HCT116 (cell line): ENCODE measurements at regions not wholly inside any gene's neighbourhood (a gene's known extent, or its start where the extent isn't known, plus 50 kb on each side); places are given as distances from the start of the nearest gene placed in this dataset.

Experiments used
- ATAC-seq: fragments of 200-7000 bp; cut with Tn5 transposase; 2 replicates; pipeline ENCODE4 v1.9.1; 2020; ENCODE audit warnings: mild to moderate bottlenecking, moderate library complexity
- BruUV-seq: library from RNA; stranded (reverse); fragments of 400-500 nt; replicated peaks from 2 replicates; lab custom pipeline; 2021; lab: Mats Ljungman, UMichigan
- CTCF ChIA-PET: fragments of 300-600 bp; sonication (Branson Sonifier 250); formaldehyde crosslinking; loops from one replicate; lab custom pipeline; 2021; ENCODE audit warnings: antibody characterized with exemption; lab: Charles Lee
- POLR2A ChIA-PET: fragments of 300-600, 350-600 bp; sonication (Branson Sonifier 250); formaldehyde crosslinking; loops from one replicate; lab custom pipeline; 2021; ENCODE audit warnings: antibody characterized with exemption; lab: Charles Lee
- RAD21 ChIA-PET, 2 experiments: fragments of 300-600 bp; sonication (Branson Sonifier 250); formaldehyde crosslinking; loops; one replicate each; lab custom pipeline; 2023; ENCODE audit warnings: low total read pairs in 2 of 2; ENCODE audit not compliant: uncharacterized antibody in 2 of 2, unreplicated experiment in 2 of 2, low non-redundant PET in 1 of 2; lab: Charles Lee
- DNase-seq: peaks from one replicate; pipeline ENCODE4 v3.0.0-alpha.2; 2010; ENCODE audit warnings: low read depth, low spot score
- H2AFZ ChIP-seq: fragments of 200-600 bp; shearing (Covaris generic), sonication (generic); 2 replicates; pipeline ENCODE4 v1.6.1; 2017; ENCODE audit warnings: low read depth, mixed run types, mixed read lengths, antibody characterized with exemption, low read length; ENCODE audit not compliant: poor library complexity, severe bottlenecking
- H3K27ac ChIP-seq: 2 replicates; pipeline ENCODE4 v1.5.1; 2012; ENCODE audit warnings: low read depth, low read length
- H3K27me3 ChIP-seq: fragments of 200-600 bp; sonication (generic); 2 replicates; pipeline ENCODE4 v1.6.1; 2016; ENCODE audit warnings: mixed run types, low read length, mixed read lengths; ENCODE audit not compliant: insufficient read depth
- H3K36me3 ChIP-seq, 2 experiments: fragments of 200-500 bp in 1 of 2; fragments of 200-600 bp in 1 of 2; sonication (Bioruptor generic) in 1 of 2; sonication (generic) in 1 of 2; 2 replicates each; pipeline versions ENCODE4 v1.5.1 to v1.6.1; 2014 to 2016; ENCODE audit warnings: low read length in 2 of 2, inconsistent platforms in 1 of 2, mixed read lengths in 1 of 2, mixed run types in 1 of 2; ENCODE audit not compliant: insufficient read depth in 2 of 2, control insufficient read depth in 1 of 2
- H3K4me1 ChIP-seq, 2 experiments: fragments of 200-600 bp in 1 of 2; sonication (generic) in 1 of 2; 2 replicates each; pipeline versions ENCODE4 v1.5.1 to v1.6.1; 2012 to 2017; ENCODE audit warnings: low read length in 2 of 2, inconsistent platforms in 1 of 2, mild to moderate bottlenecking in 1 of 2, mixed read lengths in 1 of 2, mixed run types in 1 of 2, moderate library complexity in 1 of 2; ENCODE audit not compliant: insufficient read depth in 2 of 2, control insufficient read depth in 1 of 2
- H3K4me2 ChIP-seq: fragments of 200-600 bp; sonication (generic); 2 replicates; pipeline ENCODE4 v1.6.1; 2017; ENCODE audit warnings: mixed run types, low read length, mixed read lengths
- H3K4me3 ChIP-seq, 2 experiments: fragments of 200-600 bp in 1 of 2; sonication (generic) in 1 of 2; replicated peaks in 1 of 2; 2 replicates each; pipeline ENCODE4 v1.5.1; 2011 to 2016; ENCODE audit warnings: low read length in 2 of 2, control low read depth in 1 of 2, low read depth in 1 of 2, mild to moderate bottlenecking in 1 of 2, mixed read lengths in 1 of 2, mixed run types in 1 of 2
- H3K79me2 ChIP-seq: fragments of 200-600 bp; sonication (generic); 2 replicates; pipeline ENCODE4 v1.6.1; 2017; ENCODE audit warnings: mild to moderate bottlenecking, mixed run types, low read length, moderate library complexity, mixed read lengths; ENCODE audit not compliant: insufficient read depth
- H3K9ac ChIP-seq: fragments of 200-600 bp; sonication (generic); 2 replicates; pipeline ENCODE4 v1.6.1; 2016; ENCODE audit warnings: low read length, mixed read lengths
- H3K9me2 ChIP-seq: fragments of 200-600 bp; sonication (generic), shearing (Covaris generic); 2 replicates; pipeline ENCODE4 v1.6.1; 2017; ENCODE audit warnings: mixed run types, mild to moderate bottlenecking, moderate library complexity; ENCODE audit not compliant: insufficient read depth
- H3K9me3 ChIP-seq, 2 experiments: fragments of 200-500 bp in 1 of 2; fragments of 200-600 bp in 1 of 2; sonication (Bioruptor generic) in 1 of 2; sonication (generic) in 1 of 2; 2 replicates each; pipeline ENCODE4 v1.6.1; 2014 to 2017; ENCODE audit warnings: low read length in 2 of 2, mixed read lengths in 2 of 2, inconsistent platforms in 1 of 2, low read depth in 1 of 2, mild to moderate bottlenecking in 1 of 2, mixed run types in 1 of 2, moderate library complexity in 1 of 2; ENCODE audit not compliant: control insufficient read depth in 1 of 2, insufficient read depth in 1 of 2
- H4K20me1 ChIP-seq: fragments of 200-600 bp; sonication (generic), shearing (Covaris generic); 2 replicates; pipeline ENCODE4 v1.6.1; 2017; ENCODE audit warnings: mixed run types, mild to moderate bottlenecking, moderate library complexity; ENCODE audit not compliant: insufficient read depth
- CEBPB ChIP-seq: IDR thresholded peaks from 2 replicates; pipeline ENCODE4 v1.6.1; 2012; ENCODE audit warnings: low read depth
- EGR1 ChIP-seq: IDR thresholded peaks from 2 replicates; pipeline ENCODE4 v1.6.1; 2012; ENCODE audit warnings: low read depth
- JUND ChIP-seq: IDR thresholded peaks from 2 replicates; pipeline ENCODE4 v1.6.1; 2012
- MAX ChIP-seq: IDR thresholded peaks from 2 replicates; pipeline ENCODE4 v1.6.1; 2012
- POLR2A ChIP-seq: IDR thresholded peaks from 2 replicates; pipeline ENCODE4 v1.7.0; 2011; ENCODE audit warnings: borderline replicate concordance; ENCODE audit not compliant: insufficient read depth, insufficient read length; ENCODE audit errors: extremely low read depth
- POLR2AphosphoS5 ChIP-seq: IDR thresholded peaks from 2 replicates; pipeline ENCODE4 v1.6.1; 2011; ENCODE audit warnings: mild to moderate bottlenecking, low read depth, low read length, moderate library complexity
- SIN3A ChIP-seq: IDR thresholded peaks from 2 replicates; pipeline ENCODE4 v1.6.1; 2012; ENCODE audit warnings: low read depth
- SRF ChIP-seq: IDR thresholded peaks from 2 replicates; pipeline ENCODE4 v1.6.1; 2012; ENCODE audit warnings: low read depth
- ZFX ChIP-seq: fragments of 450-650 bp; IDR thresholded peaks from 2 replicates; pipeline ENCODE4 v1.6.1; 2017
- ZNF274 ChIP-seq: fragments of 200-500 bp; sonication (Bioruptor generic); IDR thresholded peaks from 2 replicates; pipeline ENCODE4 v1.6.1; 2014; ENCODE audit warnings: mild to moderate bottlenecking, low read depth, low read length, inconsistent platforms
- intact Hi-C: fragments of 100-400 bp; cut with micrococcal nuclease; formaldehyde crosslinking; loops from 2 replicates; pipeline ENCODE4 v1.10.0; 2022

- no peaks in the 10 kb centered on the region for H3K9me2 ChIP-seq
- H3K4me2 ChIP-seq: no peak overlapping the region
- no peak overlapping the region for H3K9ac ChIP-seq
- DNase-seq (no peak), ATAC-seq (no peak)
- CTCF ChIA-PET: no interaction called here
- TF ChIP-seq JUND (no peak), SIN3A (no peak), CEBPB (no peak)
- POLR2A ChIA-PET: no interaction called here
- H3K4me3 ChIP-seq: no peak overlapping the region
- H3K36me3 ChIP-seq: no peaks in the 10 kb centered on the region
- no peaks in the 10 kb centered on the region for H3K9me3 ChIP-seq
- no peaks in the 10 kb centered on the region for H3K27me3 ChIP-seq
- no peak overlapping the region for H3K27ac ChIP-seq
- RAD21 ChIA-PET: no interaction called here
- BruUV-seq: no TSS peak
- no peaks in the 10 kb centered on the region for H4K20me1 ChIP-seq
- intact Hi-C loops: no loop called here
- no peaks in the 10 kb centered on the region for H3K79me2 ChIP-seq
- no peaks in the 10 kb centered on the region for H3K4me1 ChIP-seq
- no peak overlapping the region for H2AFZ ChIP-seq
Measured at GRCh38 chr5:98069876-98070512, 703.5 kb upstream of the RGMB start.

- Histone ChIP-seq H3K9me3 (no peaks in the 10 kb centered on the region), H3K4me1 (no peaks in the 10 kb centered on the region), H3K4me2 (no peak overlapping the region), H3K36me3 (no peaks in the 10 kb centered on the region), H3K9ac (no peak overlapping the region), H3K27me3 (no peaks in the 10 kb centered on the region), H4K20me1 (no peaks in the 10 kb centered on the region), H3K79me2 (no peaks in the 10 kb centered on the region), H2AFZ (no peak overlapping the region), H3K27ac (no peak overlapping the region), H3K9me2 (no peaks in the 10 kb centered on the region), H3K4me3 (no peak overlapping the region)
- POLR2A ChIA-PET: no interaction called here
- CTCF ChIA-PET: no interaction called here
- intact Hi-C loops: no loop called here
- ATAC-seq (no peak), DNase-seq (no peak)
- no peak for TF ChIP-seq SIN3A
- no peak for TF ChIP-seq POLR2AphosphoS5
- no peak for TF ChIP-seq SRF
- TF ChIP-seq POLR2A: no peak
- TF ChIP-seq EGR1: no peak
- TF ChIP-seq ZFX: no peak
- TF ChIP-seq ZNF274: no peak
- TF ChIP-seq MAX: no peak
- no peak for TF ChIP-seq CEBPB
- RAD21 ChIA-PET: no interaction called here
- BruUV-seq: no TSS peak
Measured at GRCh38 chr5:98072921-98073320, 700.5 kb upstream of the RGMB start.
